ENCODE measurements at regions not wholly inside any gene's neighbourhood (a gene's known extent, or its start where the extent isn't known, plus 50 kb on each side); places are given as distances from the start of the nearest gene placed in this dataset.

DNA sequence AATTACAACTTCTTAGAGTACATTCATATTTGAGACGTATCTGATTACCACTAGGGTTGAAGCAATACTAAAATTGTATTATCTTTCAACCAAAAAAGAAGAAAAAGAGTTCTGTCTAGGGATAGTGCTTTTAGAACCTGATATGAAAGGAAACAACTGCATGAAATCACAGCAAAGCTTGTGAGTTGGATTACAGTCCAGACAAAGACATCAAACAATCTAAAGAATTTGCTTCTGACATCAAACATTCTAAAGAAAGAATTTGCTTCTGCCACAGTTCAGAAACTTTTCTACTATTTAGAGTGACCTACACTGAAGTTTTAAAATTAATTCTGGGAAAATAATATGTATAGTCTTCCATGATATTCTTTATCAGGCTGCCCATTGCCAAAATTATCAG is 1141.1 kb upstream of the ACO1 start:
- H3K4me3 ChIP-seq (ENCODE audit: low read length) = no peak overlapping the region
- DNase-seq (ENCODE audit: low read depth) = no peak
- TF ChIP-seq, protein P1, sequence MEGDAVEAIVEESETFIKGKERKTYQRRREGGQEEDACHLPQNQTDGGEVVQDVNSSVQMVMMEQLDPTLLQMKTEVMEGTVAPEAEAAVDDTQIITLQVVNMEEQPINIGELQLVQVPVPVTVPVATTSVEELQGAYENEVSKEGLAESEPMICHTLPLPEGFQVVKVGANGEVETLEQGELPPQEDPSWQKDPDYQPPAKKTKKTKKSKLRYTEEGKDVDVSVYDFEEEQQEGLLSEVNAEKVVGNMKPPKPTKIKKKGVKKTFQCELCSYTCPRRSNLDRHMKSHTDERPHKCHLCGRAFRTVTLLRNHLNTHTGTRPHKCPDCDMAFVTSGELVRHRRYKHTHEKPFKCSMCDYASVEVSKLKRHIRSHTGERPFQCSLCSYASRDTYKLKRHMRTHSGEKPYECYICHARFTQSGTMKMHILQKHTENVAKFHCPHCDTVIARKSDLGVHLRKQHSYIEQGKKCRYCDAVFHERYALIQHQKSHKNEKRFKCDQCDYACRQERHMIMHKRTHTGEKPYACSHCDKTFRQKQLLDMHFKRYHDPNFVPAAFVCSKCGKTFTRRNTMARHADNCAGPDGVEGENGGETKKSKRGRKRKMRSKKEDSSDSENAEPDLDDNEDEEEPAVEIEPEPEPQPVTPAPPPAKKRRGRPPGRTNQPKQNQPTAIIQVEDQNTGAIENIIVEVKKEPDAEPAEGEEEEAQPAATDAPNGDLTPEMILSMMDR (conservative IDR thresholded peaks at IDR 0.05; ENCODE audit: low read length) = no peak

DNA sequence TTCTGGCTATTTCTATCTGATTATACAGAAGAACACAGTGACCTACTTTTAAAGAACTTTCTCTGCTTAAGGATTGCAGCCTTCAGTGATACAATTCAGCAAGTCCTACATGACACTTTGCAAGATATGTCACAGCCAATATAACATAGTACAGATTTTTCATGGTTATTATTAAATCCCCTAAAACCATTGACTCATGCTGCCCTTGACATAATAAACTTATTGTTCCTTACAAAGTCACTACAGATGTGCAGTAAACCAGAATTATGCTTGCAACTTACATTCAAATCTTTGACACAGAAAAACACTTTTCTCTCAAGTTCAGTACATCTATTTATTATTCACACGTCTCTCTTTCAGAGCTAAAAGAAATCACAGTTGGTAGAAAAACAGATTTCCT is 1136.3 kb upstream of the ACO1 start:
- H3K4me3 ChIP-seq (ENCODE audit: low read length) = no peak overlapping the region
- DNase-seq (ENCODE audit: low read depth) = no peak
- TF ChIP-seq, protein P1 (conservative IDR thresholded peaks at IDR 0.05; ENCODE audit: low read length) = no peak

DNA sequence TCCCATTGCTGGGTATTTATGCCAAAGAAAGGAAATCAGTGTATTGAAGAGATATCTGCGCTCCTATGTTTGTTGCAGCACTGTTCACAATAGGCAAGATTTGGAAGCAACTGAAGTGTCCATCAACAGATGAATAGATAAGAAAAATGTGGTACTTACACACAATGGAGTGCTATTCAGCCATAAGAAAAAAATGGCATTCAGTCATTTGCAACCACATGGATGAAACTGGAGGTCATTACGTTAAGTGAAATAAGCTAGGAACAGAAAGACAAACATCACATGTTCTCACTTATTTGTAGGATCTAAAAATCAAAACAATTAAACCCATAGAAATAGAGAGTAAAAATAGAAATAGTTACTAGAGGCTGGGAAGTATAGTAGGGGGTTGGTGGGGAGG is 1133.1 kb upstream of the ACO1 start:
- TF ChIP-seq, protein P1 (conservative IDR thresholded peaks at IDR 0.05; ENCODE audit: low read length) = no peak
- DNase-seq (ENCODE audit: low read depth) = no peak
- H3K4me3 ChIP-seq (ENCODE audit: low read length) = no peak overlapping the region

DNA sequence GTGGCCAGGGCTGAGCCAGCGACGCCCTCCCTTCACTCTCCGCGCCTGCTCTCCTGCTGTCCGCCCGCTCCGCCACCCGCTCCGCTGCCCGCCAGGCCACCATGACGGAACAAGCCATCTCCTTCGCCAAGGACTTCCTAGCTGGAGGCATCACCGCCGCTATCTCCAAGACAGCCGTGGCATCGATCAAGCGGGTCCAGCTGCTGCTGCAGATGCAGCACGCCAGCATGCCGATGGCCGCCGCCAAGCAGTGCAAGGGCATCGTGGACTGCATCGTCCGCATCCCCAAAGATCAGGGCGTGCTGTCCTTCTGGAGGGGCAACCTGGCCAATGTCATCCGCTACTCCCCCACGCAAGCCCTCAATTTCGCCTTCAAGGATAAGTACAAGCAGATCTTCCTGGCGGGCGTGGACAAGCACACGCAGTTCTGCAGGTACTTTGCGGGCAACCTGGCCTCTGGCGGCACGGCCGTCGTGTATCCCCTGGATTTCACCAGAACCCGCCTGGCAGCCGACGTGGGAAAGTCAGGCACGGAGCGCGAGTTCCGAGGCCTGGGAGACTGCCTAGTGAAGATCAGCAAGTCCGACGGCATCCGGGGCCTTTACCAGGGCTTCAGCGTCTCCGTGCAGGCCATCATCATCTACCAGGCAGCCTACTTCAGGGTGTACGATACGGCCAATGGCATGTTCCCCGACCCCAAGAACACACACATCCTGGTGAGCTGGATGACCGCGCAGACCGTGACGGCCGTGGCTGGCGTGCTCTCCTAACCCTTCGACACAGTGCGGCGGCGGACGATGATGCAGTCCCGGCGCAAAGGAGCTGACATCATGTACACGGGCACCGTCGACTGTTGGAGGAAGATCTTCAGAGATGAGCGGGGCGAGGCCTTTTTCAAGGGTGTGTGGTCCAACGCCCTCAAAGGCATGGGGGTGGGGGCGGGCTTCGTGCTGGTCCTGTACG is 1130.4 kb upstream of the ACO1 start:
- TF ChIP-seq, protein P1 (conservative IDR thresholded peaks at IDR 0.05; ENCODE audit: low read length) = no peak
- no peak overlapping the region for H3K4me3 ChIP-seq (ENCODE audit: low read length)
- DNase-seq (ENCODE audit: low read depth) = no peak

DNA sequence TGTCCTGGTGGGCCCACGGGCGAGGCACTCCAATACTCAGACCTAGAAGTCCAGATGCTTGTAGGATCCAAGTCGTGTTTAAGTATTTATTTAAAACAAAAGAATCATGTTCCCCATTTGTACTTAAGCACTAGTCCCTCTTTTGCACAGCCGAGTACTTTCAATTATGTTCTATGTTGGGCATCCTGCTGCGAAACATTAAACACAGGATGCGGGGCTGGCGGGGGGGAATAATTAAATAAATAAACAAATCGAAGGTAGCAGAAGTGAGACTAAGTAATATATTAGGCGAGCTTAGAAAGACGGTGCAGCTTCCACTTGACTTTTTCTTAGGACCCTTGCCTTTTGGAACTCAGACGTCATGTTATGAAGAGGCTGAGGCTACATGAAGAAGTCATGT is 1129.2 kb upstream of the ACO1 start:
- no peak for DNase-seq (ENCODE audit: low read depth)
- TF ChIP-seq, protein P1 (conservative IDR thresholded peaks at IDR 0.05; ENCODE audit: low read length) = no peak
- H3K4me3 ChIP-seq (ENCODE audit: low read length) = no peak overlapping the region

DNA sequence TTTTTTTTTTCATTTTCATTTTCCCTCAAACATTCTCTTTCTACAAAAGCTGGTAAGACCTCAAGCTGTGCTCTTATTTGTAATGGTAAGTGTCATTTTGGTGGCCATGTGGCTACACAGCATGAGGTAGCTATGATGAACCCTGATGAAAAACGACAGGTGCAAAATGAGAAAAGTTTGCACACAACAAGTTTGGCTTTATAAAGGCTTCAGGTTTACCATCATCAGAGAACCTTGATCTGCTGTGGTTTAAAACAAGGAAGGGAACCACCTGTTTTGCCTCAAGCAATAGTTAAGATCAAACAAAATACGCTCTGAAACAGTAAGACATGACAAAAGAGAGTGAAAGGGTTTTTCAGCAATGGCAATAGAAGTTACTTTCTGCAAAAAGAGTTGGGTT is 1124.6 kb upstream of the ACO1 start:
- DNase-seq (ENCODE audit: low read depth) = no peak
- TF ChIP-seq, protein P1 (conservative IDR thresholded peaks at IDR 0.05; ENCODE audit: low read length) = no peak
- no peak overlapping the region for H3K4me3 ChIP-seq (ENCODE audit: low read length)

Measured in AG10803 (cell line).